ENCODE measurements at regions not wholly inside any gene's neighbourhood (a gene's known extent, or its start where the extent isn't known, plus 50 kb on each side); places are given as distances from the start of the nearest gene placed in this dataset.

DNA sequence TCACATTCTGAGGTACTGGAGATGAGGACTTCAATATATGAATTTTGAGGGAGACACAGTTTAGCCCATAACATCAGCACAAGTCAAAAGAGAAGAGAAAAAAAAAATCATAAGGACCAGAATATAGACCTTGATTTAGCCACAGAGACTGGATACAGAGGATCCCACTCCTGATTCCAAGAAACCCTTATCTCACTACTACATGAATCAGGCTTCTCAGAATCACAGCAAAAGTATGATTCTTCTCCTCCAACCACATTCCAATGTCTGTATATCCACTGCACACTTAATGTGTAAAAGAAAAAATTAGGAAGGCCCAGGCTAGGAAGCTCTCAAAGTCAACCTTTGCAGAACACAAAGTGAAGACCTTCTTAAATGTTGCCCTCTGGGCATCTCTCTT, 610.9 kb downstream of the DTWD2 start:
- H3K4me3 ChIP-seq (ENCODE audit: low read length): no peak overlapping the region
- H4K20me1 ChIP-seq (ENCODE audit: insufficient read depth, low read length): no peaks in the 10 kb centered on the region
- no peak overlapping the region for H3K9ac ChIP-seq (ENCODE audit: low read length)
- no peak for DNase-seq
- no peak overlapping the region for H2AFZ ChIP-seq (ENCODE audit: low read length)
- H3K27me3 ChIP-seq (replicated peaks; ENCODE audit: insufficient read depth, low read length): no peaks in the 10 kb centered on the region
- no peaks in the 10 kb centered on the region for H3K4me1 ChIP-seq (ENCODE audit: low read length)
- no peaks in the 10 kb centered on the region for H3K9me3 ChIP-seq (replicated peaks; ENCODE audit: insufficient read depth, low read length)
- no peaks in the 10 kb centered on the region for H3K9me2 ChIP-seq (replicated peaks; ENCODE audit: insufficient read depth, low read length)
- no peak overlapping the region for H3K27ac ChIP-seq (ENCODE audit: low read length)
- no peak overlapping the region for H3K4me2 ChIP-seq (ENCODE audit: low read depth, low read length)
- TF ChIP-seq EZH2phosphoT487 (IDR thresholded peaks at IDR 0.05; ENCODE audit: low read length) (no peak), EZH2 (optimal IDR thresholded peaks at IDR 0.05; ENCODE audit: low read depth, low read length) (no peak)
- H3K79me2 ChIP-seq (ENCODE audit: low read length): no peaks in the 10 kb centered on the region
- H3F3A ChIP-seq (ENCODE audit: insufficient read depth, low read length): no peaks in the 10 kb centered on the region
- no peaks in the 10 kb centered on the region for H3K36me3 ChIP-seq (replicated peaks; ENCODE audit: insufficient read depth, low read length)

GRCh38 chr5:118371973-118372831, 616.1 kb downstream of the DTWD2 start:
- Histone ChIP-seq H3K79me2 (ENCODE audit: low read length) (no peaks in the 10 kb centered on the region), H3K4me3 (ENCODE audit: low read length) (no peak overlapping the region), H4K20me1 (ENCODE audit: insufficient read depth, low read length) (no peaks in the 10 kb centered on the region), H3K27me3 (replicated peaks; ENCODE audit: insufficient read depth, low read length) (no peaks in the 10 kb centered on the region), H3K4me1 (ENCODE audit: low read length) (no peaks in the 10 kb centered on the region), H3K9me2 (replicated peaks; ENCODE audit: insufficient read depth, low read length) (no peaks in the 10 kb centered on the region), H3K9ac (ENCODE audit: low read length) (no peak overlapping the region), H3F3A (ENCODE audit: insufficient read depth, low read length) (no peaks in the 10 kb centered on the region), H3K9me3 (replicated peaks; ENCODE audit: insufficient read depth, low read length) (no peaks in the 10 kb centered on the region), H2AFZ (ENCODE audit: low read length) (no peak overlapping the region), H3K36me3 (replicated peaks; ENCODE audit: insufficient read depth, low read length) (no peaks in the 10 kb centered on the region), H3K4me2 (ENCODE audit: low read depth, low read length) (no peak overlapping the region), H3K27ac (ENCODE audit: low read length) (no peak overlapping the region)
- DNase-seq: no peak
- TF ChIP-seq, protein P1, sequence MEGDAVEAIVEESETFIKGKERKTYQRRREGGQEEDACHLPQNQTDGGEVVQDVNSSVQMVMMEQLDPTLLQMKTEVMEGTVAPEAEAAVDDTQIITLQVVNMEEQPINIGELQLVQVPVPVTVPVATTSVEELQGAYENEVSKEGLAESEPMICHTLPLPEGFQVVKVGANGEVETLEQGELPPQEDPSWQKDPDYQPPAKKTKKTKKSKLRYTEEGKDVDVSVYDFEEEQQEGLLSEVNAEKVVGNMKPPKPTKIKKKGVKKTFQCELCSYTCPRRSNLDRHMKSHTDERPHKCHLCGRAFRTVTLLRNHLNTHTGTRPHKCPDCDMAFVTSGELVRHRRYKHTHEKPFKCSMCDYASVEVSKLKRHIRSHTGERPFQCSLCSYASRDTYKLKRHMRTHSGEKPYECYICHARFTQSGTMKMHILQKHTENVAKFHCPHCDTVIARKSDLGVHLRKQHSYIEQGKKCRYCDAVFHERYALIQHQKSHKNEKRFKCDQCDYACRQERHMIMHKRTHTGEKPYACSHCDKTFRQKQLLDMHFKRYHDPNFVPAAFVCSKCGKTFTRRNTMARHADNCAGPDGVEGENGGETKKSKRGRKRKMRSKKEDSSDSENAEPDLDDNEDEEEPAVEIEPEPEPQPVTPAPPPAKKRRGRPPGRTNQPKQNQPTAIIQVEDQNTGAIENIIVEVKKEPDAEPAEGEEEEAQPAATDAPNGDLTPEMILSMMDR (IDR thresholded peaks at IDR 0.05; ENCODE audit: low read length): no peak
- TF ChIP-seq EZH2 (optimal IDR thresholded peaks at IDR 0.05; ENCODE audit: low read depth, low read length): no peak

GRCh38 chr5:118366429-118366828, 621.9 kb downstream of the DTWD2 start:
- H3F3A ChIP-seq (ENCODE audit: insufficient read depth, low read length): no peaks in the 10 kb centered on the region
- no peak overlapping the region for H3K27ac ChIP-seq (ENCODE audit: low read length)
- H3K9me3 ChIP-seq (replicated peaks; ENCODE audit: insufficient read depth, low read length): no peaks in the 10 kb centered on the region
- no peaks in the 10 kb centered on the region for H4K20me1 ChIP-seq (ENCODE audit: insufficient read depth, low read length)
- no peak for DNase-seq
- TF ChIP-seq, protein P1 (IDR thresholded peaks at IDR 0.05; ENCODE audit: low read length): no peak
- H3K4me3 ChIP-seq (ENCODE audit: low read length): no peak overlapping the region
- H3K9ac ChIP-seq (ENCODE audit: low read length): no peak overlapping the region
- no peak overlapping the region for H2AFZ ChIP-seq (ENCODE audit: low read length)
- H3K4me2 ChIP-seq (ENCODE audit: low read depth, low read length): no peak overlapping the region
- H3K27me3 ChIP-seq (replicated peaks; ENCODE audit: insufficient read depth, low read length): no peaks in the 10 kb centered on the region
- H3K79me2 ChIP-seq (ENCODE audit: low read length): no peaks in the 10 kb centered on the region
- no peaks in the 10 kb centered on the region for H3K36me3 ChIP-seq (replicated peaks; ENCODE audit: insufficient read depth, low read length)
- H3K9me2 ChIP-seq (replicated peaks; ENCODE audit: insufficient read depth, low read length): no peaks in the 10 kb centered on the region
- no peaks in the 10 kb centered on the region for H3K4me1 ChIP-seq (ENCODE audit: low read length)

- H3K79me2 ChIP-seq (ENCODE audit: low read length): no peaks in the 10 kb centered on the region
- TF ChIP-seq, protein P1 (IDR thresholded peaks at IDR 0.05; ENCODE audit: low read length): no peak
- TF ChIP-seq EZH2 (optimal IDR thresholded peaks at IDR 0.05; ENCODE audit: low read depth, low read length): no peak
- no peak for TF ChIP-seq EZH2phosphoT487 (IDR thresholded peaks at IDR 0.05; ENCODE audit: low read length)
- no peak overlapping the region for H3K4me3 ChIP-seq (ENCODE audit: low read length)
- H3F3A ChIP-seq (ENCODE audit: insufficient read depth, low read length): no peaks in the 10 kb centered on the region
- no peak overlapping the region for H3K9ac ChIP-seq (ENCODE audit: low read length)
- no peaks in the 10 kb centered on the region for H3K27me3 ChIP-seq (replicated peaks; ENCODE audit: insufficient read depth, low read length)
- no peak overlapping the region for H3K27ac ChIP-seq (ENCODE audit: low read length)
- H3K9me2 ChIP-seq (replicated peaks; ENCODE audit: insufficient read depth, low read length): no peaks in the 10 kb centered on the region
- no peaks in the 10 kb centered on the region for H3K9me3 ChIP-seq (replicated peaks; ENCODE audit: insufficient read depth, low read length)
- no peaks in the 10 kb centered on the region for H3K36me3 ChIP-seq (replicated peaks; ENCODE audit: insufficient read depth, low read length)
- no peak overlapping the region for H2AFZ ChIP-seq (ENCODE audit: low read length)
- no peak for DNase-seq
- H3K4me1 ChIP-seq (ENCODE audit: low read length): no peaks in the 10 kb centered on the region
- H3K4me2 ChIP-seq (ENCODE audit: low read depth, low read length): no peak overlapping the region
- H4K20me1 ChIP-seq (ENCODE audit: insufficient read depth, low read length): no peaks in the 10 kb centered on the region
Measured at GRCh38 chr5:118365718-118366117, 622.6 kb downstream of the DTWD2 start.
